Endodermal cell (in vitro differentiated cells): ENCODE measurements at regions not wholly inside any gene's neighbourhood (a gene's known extent, or its start where the extent isn't known, plus 50 kb on each side); places are given as distances from the start of the nearest gene placed in this dataset.

Experiments
- DNase-seq: peaks from one replicate; pipeline ENCODE4 v3.0.0-alpha.2; 2017
- H3K27ac ChIP-seq: 2 replicates; pipeline ENCODE4 v1.5.1; 2013; ENCODE audit warnings: mild to moderate bottlenecking, low read depth, low read length, moderate library complexity
- H3K27me3 ChIP-seq: 2 replicates; pipeline ENCODE4 v1.6.1; 2013; ENCODE audit warnings: mild to moderate bottlenecking, low read length, moderate library complexity; ENCODE audit not compliant: insufficient read depth, control insufficient read depth, poor library complexity, severe bottlenecking
- H3K36me3 ChIP-seq: 2 replicates; pipeline ENCODE4 v1.7.0; 2013; ENCODE audit warnings: mild to moderate bottlenecking, low read length, moderate library complexity; ENCODE audit not compliant: control insufficient read depth, insufficient read depth
- H3K4me1 ChIP-seq: one replicate; pipeline ENCODE4 v1.7.0; 2013; ENCODE audit warnings: low read length; ENCODE audit not compliant: control insufficient read depth, insufficient read depth
- H3K4me3 ChIP-seq: 2 replicates; pipeline ENCODE4 v1.5.1; 2013; ENCODE audit warnings: mild to moderate bottlenecking, low read length, moderate library complexity
- H3K9ac ChIP-seq: 2 replicates; pipeline ENCODE4 v1.6.1; 2013; ENCODE audit warnings: mild to moderate bottlenecking, low read length, moderate library complexity; ENCODE audit not compliant: poor library complexity, severe bottlenecking; ENCODE audit errors: extremely low read depth
- H3K9me3 ChIP-seq: 2 replicates; pipeline ENCODE4 v1.6.1; 2013; ENCODE audit warnings: mild to moderate bottlenecking, low read length, moderate library complexity; ENCODE audit not compliant: control insufficient read depth
- H3K27ac Mint-ChIP-seq: 2 replicates; pipeline ENCODE4 v1.8.0; 2020; ENCODE audit warnings: mixed read lengths
- H3K27me3 Mint-ChIP-seq: 2 replicates; pipeline ENCODE4 v1.8.0; 2021; ENCODE audit warnings: mild to moderate bottlenecking, mixed read lengths; ENCODE audit not compliant: insufficient read depth
- H3K36me3 Mint-ChIP-seq: 2 replicates; pipeline ENCODE4 v1.8.0; 2020; ENCODE audit warnings: low read depth, mixed read lengths
- H3K4me1 Mint-ChIP-seq: 2 replicates; pipeline ENCODE4 v1.8.0; 2020; ENCODE audit warnings: mixed read lengths
- H3K4me3 Mint-ChIP-seq: 2 replicates; pipeline ENCODE4 v1.8.0; 2020; ENCODE audit warnings: mild to moderate bottlenecking, moderate library complexity, mixed read lengths
- H3K9me3 Mint-ChIP-seq: 2 replicates; pipeline ENCODE4 v1.8.0; 2020; ENCODE audit warnings: mild to moderate bottlenecking, mixed read lengths
- CTCF ChIP-seq: fragments of 200-600 bp; sonication (generic); conservative IDR thresholded peaks from 2 replicates; pipeline ENCODE4 v1.5.0; 2021; ENCODE audit warnings: antibody characterized with exemption, mild to moderate bottlenecking
- WGBS, 2 experiments: methylation state at CpG; one replicate each; pipeline versions ENCODE4 v1.1.5 to v1.1.7; 2013; ENCODE audit warnings: missing lambda C conversion rate in 2 of 2, mixed read lengths in 1 of 2; ENCODE audit not compliant: insufficient coverage in 1 of 2, insufficient read length in 1 of 2; 5-methylcytosine and 5-hydroxymethylcytosine counted together

DNA sequence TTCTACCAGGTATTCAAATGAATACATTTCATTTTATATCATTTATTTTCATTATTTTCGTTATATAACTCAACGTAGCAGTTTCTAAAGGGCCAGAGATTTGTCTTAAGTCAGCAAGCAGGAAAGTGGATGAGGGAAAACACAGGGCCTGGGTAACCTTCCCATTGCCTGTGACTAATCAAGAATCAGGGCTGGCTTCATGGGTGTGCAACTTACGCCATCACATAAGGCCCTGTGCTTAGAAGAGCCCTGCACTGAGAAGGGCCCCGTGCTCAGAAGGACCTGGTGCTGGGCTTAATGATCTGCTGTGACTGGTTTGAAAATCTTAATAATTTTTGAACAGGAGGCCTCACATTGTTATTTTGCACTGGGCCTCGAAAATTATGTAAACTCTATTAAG lies 65.4 kb upstream of the FAM9C start:
- Mint-ChIP-seq H3K4me1 (peaks cover 6% of the 10 kb centered on the region), H3K27ac (no peak overlapping the region), H3K27me3 (no peaks in the 10 kb centered on the region), H3K9me3 (peaks cover 50% of the 10 kb centered on the region), H3K36me3 (no peaks in the 10 kb centered on the region), H3K4me3 (no peak overlapping the region)
- Histone ChIP-seq H3K27ac (no peak overlapping the region), H3K9ac (no peak overlapping the region), H3K4me3 (no peak overlapping the region), H3K36me3 (no peaks in the 10 kb centered on the region), H3K4me1 (no peaks in the 10 kb centered on the region), H3K9me3 (no peaks in the 10 kb centered on the region), H3K27me3 (no peaks in the 10 kb centered on the region)
- DNase-seq, result no peak
- WGBS, 2 experiments, result 86 to 96% methylated on average over 1 to 4 of the region's 5 CpGs
- no peak for TF ChIP-seq CTCF

GRCh38 chrX:13103914-13104274 lies 59.5 kb upstream of the FAM9C start:
- no peak for TF ChIP-seq CTCF

DNA sequence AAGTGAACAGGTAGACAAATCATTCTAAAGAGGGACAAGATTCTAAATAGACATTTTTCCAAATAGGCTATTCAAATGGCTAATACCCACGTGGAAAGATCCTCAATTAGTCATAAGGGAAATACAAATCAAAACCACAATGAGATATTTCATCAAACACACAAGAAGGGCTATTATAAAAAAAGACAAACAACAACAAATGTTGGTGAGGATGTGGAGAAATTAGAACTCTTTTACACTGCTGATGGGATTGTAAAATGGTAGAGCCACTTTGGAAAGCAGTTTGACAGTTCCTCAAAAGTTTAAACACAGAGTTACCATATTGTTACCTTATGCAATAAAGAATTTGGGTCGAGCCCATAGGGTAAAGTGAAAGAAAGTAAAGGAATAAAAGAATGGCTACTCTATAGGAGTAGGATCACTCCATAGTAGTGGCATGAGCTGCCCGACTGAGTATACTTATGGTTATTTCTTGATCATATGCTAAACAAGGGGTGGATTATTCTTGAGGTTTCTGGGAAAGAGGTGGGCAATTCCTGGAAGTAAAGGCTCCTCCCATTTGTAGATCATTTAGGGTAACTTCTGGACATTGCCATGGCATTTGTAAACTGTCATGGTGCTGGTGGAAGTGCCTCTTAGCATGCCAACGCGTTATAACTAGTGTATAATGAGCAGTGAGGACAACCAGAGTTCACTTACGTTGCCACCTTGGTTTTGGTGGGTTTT lies 58.9 kb upstream of the FAM9C start:
- H3K9ac ChIP-seq, result no peak overlapping the region
- WGBS, 2 experiments, result 90 to 98% methylated on average over 2 to 5 of the region's 6 CpGs

More at GRCh38 chrX:13103914-13104274, 59.5 kb upstream of the FAM9C start:
- Mint-ChIP-seq H3K4me3 (no peak overlapping the region), H3K27ac (no peak overlapping the region), H3K4me1 (peaks cover 9% of the 10 kb centered on the region), H3K9me3 (peaks cover 51% of the 10 kb centered on the region), H3K36me3 (no peaks in the 10 kb centered on the region), H3K27me3 (no peaks in the 10 kb centered on the region)
- Histone ChIP-seq H3K9ac (no peak overlapping the region), H3K4me1 (no peaks in the 10 kb centered on the region), H3K36me3 (no peaks in the 10 kb centered on the region), H3K27ac (no peak overlapping the region), H3K4me3 (no peak overlapping the region), H3K27me3 (no peaks in the 10 kb centered on the region), H3K9me3 (no peaks in the 10 kb centered on the region)
- 89% methylated on average over 2 of the region's 2 CpGs; no CpG with 5 or more reads in 1 of the 2 experiments for WGBS, 2 experiments
- DNase-seq, result no peak

More for the DNA sequence above, 58.9 kb upstream of the FAM9C start:
- Histone ChIP-seq H3K4me1 (no peaks in the 10 kb centered on the region), H3K27me3 (no peaks in the 10 kb centered on the region), H3K9me3 (no peaks in the 10 kb centered on the region), H3K4me3 (no peak overlapping the region), H3K27ac (no peak overlapping the region), H3K36me3 (no peaks in the 10 kb centered on the region)
- peaks cover 7% of the 10 kb centered on the region for H3K4me1 Mint-ChIP-seq
- peaks cover 54% of the 10 kb centered on the region for H3K9me3 Mint-ChIP-seq
- H3K4me3 Mint-ChIP-seq, result no peak overlapping the region
- no peaks in the 10 kb centered on the region for H3K36me3 Mint-ChIP-seq
- H3K27ac Mint-ChIP-seq, result no peak overlapping the region
- no peak for TF ChIP-seq CTCF
- no peak for DNase-seq
- H3K27me3 Mint-ChIP-seq, result no peaks in the 10 kb centered on the region
